Hepatocyte (in vitro differentiated cells): ENCODE measurements at regions not wholly inside any gene's neighbourhood (a gene's known extent, or its start where the extent isn't known, plus 50 kb on each side); places are given as distances from the start of the nearest gene placed in this dataset.

Experiments used
- CTCF ChIP-seq: fragments of 200-600 bp; sonication (generic); IDR thresholded peaks from 2 replicates; pipeline ENCODE4 v1.5.1; 2016; ENCODE audit warnings: antibody characterized with exemption, mild to moderate bottlenecking; ENCODE audit not compliant: poor library complexity
- EZH2 ChIP-seq: fragments of 200-600 bp; sonication (generic); IDR thresholded peaks from 2 replicates; pipeline ENCODE4 v1.6.1; 2016; ENCODE audit warnings: antibody characterized with exemption, mild to moderate bottlenecking, borderline replicate concordance

DNA sequence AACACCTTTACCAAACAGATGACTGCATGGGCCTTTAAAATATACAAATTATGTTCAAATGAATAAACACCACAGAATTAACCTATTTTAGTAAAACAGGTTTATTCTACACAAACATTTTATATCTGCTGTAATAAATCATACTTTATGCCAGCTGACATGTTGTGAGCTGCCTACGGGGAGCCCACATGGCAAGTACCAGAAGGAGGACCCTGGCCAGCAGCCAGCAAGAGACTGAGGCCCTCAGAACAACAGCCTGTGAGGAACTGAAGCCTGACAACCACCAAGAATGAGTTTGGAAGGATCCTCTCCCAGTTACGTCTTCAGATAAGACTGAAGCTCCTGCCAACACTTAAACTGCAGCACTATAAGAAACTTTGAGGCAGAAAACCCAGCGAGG, 377.0 kb downstream of the PDGFC start:
- TF ChIP-seq CTCF (no peak), EZH2 (no peak)
